Lower leg skin (tissue), 3 donors: ENCODE measurements at regions not wholly inside any gene's neighbourhood (a gene's known extent, or its start where the extent isn't known, plus 50 kb on each side); places are given as distances from the start of the nearest gene placed in this dataset.

Experiments
- POLR2A ChIP-seq, 2 donors: fragments of 450-650 bp; IDR thresholded peaks; one replicate each; pipeline ENCODE4 v1.6.1; 2016 to 2017; ENCODE audit warnings: antibody characterized with exemption in 2 of 2, mild to moderate bottlenecking in 1 of 2, moderate library complexity in 1 of 2
- TF ChIP-seq, protein P1 (sequence below), 3 donors: fragments of 450-650 bp; IDR thresholded peaks; one replicate each; pipeline ENCODE4 v1.5.1; 2016; ENCODE audit warnings: antibody characterized with exemption in 3 of 3, mild to moderate bottlenecking in 3 of 3, moderate library complexity in 2 of 3

DNA sequence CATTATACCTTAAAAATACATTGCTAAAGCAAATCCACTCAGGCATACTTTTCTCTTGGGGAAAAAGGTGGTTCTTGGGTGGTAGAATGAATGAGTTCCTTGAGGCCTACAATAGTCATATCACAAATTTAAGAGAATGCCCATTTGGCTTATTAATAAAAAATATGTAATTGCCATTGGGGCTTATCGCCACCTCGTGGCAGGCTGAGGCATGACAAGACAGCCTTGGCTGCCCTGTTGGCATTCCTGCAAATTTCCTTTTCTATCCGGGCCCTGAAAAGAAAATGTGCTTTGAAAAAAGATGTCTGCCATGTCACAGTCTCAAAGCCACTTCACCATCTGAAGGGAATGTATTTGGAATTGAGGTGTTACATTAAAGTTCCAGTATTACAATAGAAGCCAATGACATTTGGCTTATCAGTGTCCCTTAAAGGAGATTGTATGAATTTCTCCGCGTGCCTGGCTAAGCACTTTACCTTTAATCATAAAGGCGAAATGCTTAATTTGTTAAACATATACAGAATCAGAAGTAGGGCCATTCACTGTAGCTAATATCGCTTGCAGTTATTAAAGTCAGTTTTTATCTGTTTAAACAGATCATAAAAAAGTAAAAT is 188.3 kb upstream of the ZFP64 start:
- TF ChIP-seq, protein P1, sequence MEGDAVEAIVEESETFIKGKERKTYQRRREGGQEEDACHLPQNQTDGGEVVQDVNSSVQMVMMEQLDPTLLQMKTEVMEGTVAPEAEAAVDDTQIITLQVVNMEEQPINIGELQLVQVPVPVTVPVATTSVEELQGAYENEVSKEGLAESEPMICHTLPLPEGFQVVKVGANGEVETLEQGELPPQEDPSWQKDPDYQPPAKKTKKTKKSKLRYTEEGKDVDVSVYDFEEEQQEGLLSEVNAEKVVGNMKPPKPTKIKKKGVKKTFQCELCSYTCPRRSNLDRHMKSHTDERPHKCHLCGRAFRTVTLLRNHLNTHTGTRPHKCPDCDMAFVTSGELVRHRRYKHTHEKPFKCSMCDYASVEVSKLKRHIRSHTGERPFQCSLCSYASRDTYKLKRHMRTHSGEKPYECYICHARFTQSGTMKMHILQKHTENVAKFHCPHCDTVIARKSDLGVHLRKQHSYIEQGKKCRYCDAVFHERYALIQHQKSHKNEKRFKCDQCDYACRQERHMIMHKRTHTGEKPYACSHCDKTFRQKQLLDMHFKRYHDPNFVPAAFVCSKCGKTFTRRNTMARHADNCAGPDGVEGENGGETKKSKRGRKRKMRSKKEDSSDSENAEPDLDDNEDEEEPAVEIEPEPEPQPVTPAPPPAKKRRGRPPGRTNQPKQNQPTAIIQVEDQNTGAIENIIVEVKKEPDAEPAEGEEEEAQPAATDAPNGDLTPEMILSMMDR (IDR thresholded peaks at IDR 0.05), result peak in 1 of 3 donors; percentile 23
- no peak for TF ChIP-seq POLR2A (IDR thresholded peaks at IDR 0.05)
